Renal cortical epithelial cell (primary cell): ENCODE measurements at regions not wholly inside any gene's neighbourhood (a gene's known extent, or its start where the extent isn't known, plus 50 kb on each side); places are given as distances from the start of the nearest gene placed in this dataset.
A peak's percentile ranks its signal among the peaks of the same experiment; 100 is the strongest.

Source experiments
- DNase-seq: peaks from one replicate; pipeline ENCODE4 v3.0.0-alpha.2; 2011; ENCODE audit warnings: low read depth

- DNase-seq, result no peak
Measured at GRCh38 chr12:132439333-132439904, 50.5 kb upstream of the FBRSL1 start.

- no peak for DNase-seq
Measured at GRCh38 chr12:132438726-132439125, 51.2 kb upstream of the FBRSL1 start.

- DNase-seq, result no peak
Measured at GRCh38 chr12:132437943-132438700, 51.8 kb upstream of the FBRSL1 start.

GRCh38 chr12:132437252-132437932 is 52.6 kb upstream of the FBRSL1 start:
- no peak for DNase-seq

- no peak for DNase-seq
Measured at GRCh38 chr12:132436791-132437251, 53.1 kb upstream of the FBRSL1 start.

- DNase-seq, result no peak
Measured at GRCh38 chr12:132435486-132436187, 54.3 kb upstream of the FBRSL1 start.

- no peak for DNase-seq
Measured at GRCh38 chr12:132433641-132434395, 56.1 kb upstream of the FBRSL1 start.

- DNase-seq, result no peak
Measured at GRCh38 chr12:132432721-132433577, 57.0 kb upstream of the FBRSL1 start.

- no peak for DNase-seq
Measured at GRCh38 chr12:132432126-132432705, 57.7 kb upstream of the FBRSL1 start.

GRCh38 chr12:132430838-132431774 is 58.8 kb upstream of the FBRSL1 start:
- no peak for DNase-seq

- DNase-seq, result peak; percentile 6
Measured at GRCh38 chr12:132429946-132430643, 59.9 kb upstream of the FBRSL1 start.

GRCh38 chr12:132429602-132429945 is 60.4 kb upstream of the FBRSL1 start:
- no peak for DNase-seq

GRCh38 chr12:132428936-132429601 is 60.9 kb upstream of the FBRSL1 start:
- DNase-seq, result no peak

- DNase-seq, result no peak
Measured at GRCh38 chr12:132427999-132428935, 61.7 kb upstream of the FBRSL1 start.

- DNase-seq, result no peak
Measured at GRCh38 chr12:132427174-132427768, 62.7 kb upstream of the FBRSL1 start.
